HG02571 (cell line): ENCODE measurements at regions not wholly inside any gene's neighbourhood (a gene's known extent, or its start where the extent isn't known, plus 50 kb on each side); places are given as distances from the start of the nearest gene placed in this dataset.

ENCODE experiments used
- ATAC-seq: cut with Tn5 transposase; IDR thresholded peaks from one replicate; pipeline ENCODE4 v1.9.1; 2021; ENCODE audit warnings: mild to moderate bottlenecking, moderate library complexity; ENCODE audit not compliant: unreplicated experiment

DNA sequence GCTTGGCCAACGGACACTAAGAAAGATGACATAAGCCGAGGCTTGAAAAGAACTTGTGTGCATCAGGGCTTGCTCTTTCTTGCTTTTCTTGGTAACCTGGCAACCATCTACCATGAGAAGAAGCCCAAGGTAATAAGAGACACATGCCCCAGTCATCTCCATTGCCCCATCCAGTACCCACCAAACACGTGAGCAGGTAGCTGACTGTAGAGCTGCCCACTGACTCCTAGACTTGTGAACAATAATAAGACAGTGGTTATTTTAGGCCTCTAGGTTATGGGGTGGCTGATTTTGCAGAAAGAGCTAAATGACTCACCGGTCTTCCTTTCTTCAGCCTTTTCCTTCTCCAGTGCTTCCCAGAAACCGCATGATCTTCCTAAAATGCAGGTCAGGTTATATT is 105.0 kb upstream of the JUN start:
- ATAC-seq, result no peak

DNA sequence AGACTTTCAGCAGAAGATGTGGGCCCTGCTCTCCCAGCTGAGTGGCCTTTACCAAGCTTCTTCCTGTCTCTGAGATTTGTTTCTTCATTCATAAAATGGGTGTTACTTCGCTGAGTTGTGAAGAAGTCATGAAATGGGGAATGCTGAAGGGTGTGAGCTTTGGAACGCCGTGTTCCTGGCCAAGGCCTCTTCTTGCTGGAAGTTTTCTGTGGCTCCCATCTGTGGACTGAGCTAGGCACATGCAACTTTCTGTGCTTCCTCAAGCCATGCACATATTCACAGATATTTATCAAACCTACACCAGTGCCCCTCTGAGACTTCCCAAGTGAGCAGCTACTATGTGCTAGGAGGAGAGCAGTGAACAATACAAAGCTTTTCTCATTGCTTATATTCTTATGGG is 106.3 kb upstream of the JUN start:
- no peak for ATAC-seq

DNA sequence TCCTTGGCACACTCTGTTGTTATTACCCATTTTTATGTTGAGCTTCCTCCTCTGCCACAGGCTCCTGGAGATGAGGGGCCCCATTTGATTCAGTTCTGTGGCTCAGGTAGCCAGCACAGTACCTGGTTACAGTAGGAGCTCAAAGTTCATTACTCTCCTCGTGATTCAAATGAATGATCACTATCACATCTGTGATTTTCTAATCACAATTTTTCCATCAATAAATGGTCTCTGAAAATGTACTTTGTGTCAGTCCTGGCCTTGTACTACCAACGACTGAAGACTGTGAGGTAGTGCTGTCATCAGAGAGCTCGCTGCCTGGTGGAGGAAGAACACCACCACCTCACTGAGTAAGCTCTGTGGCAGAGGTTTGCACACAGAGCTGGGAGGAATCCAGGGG is 106.8 kb upstream of the JUN start:
- ATAC-seq, result no peak

DNA sequence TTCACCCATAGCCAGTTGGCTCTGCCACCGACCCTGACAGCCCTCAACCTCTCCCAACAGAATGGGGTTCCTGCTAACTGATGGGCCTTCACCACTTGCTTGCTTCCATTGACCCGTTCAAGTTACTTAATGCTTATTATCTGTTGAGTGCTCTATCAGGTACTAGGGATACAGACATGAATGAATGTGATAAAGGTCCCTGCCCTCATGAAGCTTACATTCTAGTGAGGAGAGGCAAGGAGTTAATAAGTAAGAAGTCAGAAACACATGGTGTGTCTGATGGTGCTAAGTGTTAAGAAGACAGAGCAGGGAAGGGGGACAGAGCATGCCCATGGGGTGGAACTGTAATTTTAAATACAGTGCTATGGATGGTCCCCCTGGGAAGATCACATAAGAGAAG is 107.5 kb upstream of the JUN start:
- no peak for ATAC-seq

DNA sequence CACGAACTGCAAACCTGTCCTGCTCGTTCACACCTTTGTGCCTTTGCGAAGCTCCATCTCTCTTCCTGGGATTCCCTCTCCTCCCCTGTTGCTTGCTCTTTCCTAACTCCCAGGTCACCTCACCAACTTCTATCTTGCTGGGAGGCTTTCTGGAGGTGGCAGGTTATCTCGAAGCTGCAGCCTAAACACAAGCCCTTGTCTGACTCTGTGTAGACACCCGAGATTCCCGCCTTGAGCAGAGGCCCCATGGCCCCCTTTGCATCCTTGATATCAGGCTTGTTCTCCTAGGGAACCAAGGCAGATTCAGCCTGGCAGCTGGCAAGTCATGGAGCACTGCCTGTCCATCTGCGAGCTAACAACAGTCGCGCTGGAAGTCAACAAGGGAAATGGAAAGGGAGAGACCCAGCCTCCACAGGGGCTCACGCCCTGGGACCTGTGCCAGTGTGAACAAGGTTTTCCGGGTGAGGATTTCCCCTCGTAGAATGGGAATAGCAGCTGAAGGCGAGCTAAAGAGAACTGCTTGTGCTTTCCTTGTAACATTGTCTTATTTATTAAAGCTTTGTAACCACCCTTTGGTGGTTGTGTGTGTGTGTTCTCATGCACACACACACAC is 109.5 kb upstream of the JUN start:
- no peak for ATAC-seq

DNA sequence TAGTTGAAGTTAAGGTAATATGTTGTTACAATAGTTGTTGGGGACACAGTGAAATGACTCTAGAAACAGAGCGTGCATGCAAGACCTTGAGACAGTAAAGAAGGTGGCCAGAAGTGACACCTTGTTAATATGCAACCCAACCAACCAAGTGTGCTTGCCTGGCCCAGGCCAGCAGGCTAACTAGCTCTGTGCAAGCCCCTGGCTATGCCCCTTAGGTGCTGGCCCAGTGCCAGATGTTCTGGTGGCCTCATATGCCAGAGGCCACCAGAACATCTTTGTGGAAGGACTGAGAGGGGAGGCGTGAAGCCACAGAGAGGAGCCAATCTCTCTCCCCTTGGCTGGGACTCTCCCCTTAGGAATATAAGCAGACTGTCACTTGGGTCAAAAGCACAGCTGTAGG is 111.2 kb upstream of the JUN start:
- no peak for ATAC-seq

DNA sequence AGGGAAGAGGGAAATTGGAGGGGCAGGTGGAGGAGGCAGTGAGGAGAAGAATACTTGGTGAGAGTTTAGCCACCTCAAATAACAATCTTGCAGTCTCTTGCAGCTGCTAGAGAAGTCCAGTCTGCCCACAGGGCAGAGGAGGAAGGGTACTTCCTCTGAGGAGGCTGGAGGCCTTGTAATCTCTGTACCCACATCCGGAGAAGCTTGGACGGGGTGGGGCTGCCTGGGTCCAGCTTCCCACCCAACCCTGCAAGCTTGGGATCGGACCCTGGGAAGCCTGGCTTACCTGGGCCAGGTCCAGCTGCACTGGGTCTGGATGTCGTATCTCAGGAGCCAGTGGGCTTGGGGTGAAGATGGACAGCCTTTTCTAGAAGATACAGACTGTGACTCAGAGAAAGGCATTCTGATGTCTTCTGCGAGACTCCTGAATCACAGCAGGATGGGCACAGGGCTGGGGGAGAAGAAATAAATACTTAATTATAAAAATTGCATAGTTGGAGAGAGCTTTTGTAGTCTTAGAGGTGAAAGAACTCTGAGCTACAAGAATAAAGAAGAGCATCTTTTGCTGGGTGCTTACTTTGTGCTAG is 111.8 kb upstream of the JUN start:
- no peak for ATAC-seq

DNA sequence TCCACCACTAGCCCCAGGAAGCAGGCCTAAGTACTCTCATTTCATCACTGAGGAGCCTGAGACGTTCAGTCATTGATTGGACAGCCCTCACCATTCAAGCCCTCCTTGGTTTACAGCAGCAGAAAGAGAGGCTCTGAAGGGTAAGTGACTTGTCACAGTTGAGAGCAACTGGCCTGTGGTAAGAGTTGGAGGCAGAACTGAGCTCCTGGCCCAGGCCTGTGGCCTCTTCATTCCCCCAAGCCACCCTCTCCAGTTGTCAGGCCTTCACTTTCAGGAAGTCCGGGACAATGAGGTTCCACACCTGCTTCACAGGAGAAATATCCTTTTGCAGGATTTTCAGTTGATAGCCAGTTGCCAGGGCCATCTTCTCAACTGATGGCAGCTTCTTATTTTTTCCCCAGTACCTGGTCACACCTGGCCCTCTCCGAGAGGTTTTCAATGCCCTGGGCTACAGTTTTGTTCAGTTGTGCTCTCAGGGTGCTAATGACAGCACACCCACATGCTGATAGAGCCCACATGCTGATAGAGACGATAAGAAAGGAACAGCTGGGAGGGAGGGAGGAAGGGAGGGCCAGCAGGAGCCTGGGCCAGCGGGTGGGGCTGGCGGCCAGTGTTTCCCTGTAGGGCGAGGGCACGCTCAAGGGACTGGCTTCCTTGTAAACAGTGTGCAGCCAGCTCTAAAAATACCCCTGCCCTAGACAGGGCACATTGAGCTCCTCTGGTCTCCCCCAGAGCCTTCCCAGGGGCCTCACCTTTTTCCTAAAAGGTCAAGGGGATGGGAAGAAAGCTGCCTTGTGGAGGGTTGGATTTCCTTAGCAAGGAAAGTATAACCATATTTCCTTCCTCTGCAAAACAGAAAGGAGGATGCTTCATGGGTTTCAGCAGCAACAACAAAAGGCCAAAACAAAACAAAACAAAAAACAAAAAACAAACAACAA is 112.7 kb upstream of the JUN start:
- ATAC-seq, result no peak

DNA sequence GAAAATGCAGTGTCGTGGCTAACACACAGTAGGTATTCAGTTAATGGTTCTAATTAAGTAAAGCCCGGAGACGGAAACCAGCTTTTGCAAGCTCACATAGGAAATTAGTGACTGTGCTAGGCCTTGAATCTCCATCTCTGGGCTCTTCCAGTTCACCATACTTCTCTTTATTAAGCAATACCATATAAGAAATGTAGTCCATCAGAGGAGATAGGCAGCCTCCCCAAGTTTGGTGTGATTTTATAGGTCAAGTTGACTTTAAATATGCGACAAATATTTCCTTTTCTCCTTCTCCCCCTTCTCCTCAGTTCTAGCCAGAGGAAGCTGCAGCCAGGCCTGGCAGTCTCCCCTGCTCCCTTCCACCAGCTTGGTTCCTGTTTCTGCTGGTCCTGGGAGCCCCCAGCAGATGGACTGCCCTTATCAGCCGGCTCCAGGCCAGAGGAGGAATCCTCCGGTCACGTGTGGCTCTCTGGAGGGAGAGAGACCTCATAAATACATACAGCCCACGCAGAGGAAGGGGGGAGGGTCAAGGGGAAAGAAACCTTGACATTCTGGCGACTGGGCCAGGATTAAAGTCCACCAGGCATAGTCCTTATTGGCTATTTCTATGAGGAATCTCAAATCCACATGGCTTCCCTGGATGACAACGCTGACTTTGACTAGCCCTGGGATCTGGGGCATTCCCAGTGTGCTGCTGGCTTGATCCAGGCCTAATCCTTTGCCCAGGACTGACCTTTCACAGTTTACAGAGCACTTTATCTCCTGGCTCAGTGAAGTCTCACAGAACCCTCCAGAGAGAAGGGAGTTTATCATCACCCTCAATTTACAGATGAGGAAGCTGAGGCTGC is 115.1 kb upstream of the JUN start:
- no peak for ATAC-seq

DNA sequence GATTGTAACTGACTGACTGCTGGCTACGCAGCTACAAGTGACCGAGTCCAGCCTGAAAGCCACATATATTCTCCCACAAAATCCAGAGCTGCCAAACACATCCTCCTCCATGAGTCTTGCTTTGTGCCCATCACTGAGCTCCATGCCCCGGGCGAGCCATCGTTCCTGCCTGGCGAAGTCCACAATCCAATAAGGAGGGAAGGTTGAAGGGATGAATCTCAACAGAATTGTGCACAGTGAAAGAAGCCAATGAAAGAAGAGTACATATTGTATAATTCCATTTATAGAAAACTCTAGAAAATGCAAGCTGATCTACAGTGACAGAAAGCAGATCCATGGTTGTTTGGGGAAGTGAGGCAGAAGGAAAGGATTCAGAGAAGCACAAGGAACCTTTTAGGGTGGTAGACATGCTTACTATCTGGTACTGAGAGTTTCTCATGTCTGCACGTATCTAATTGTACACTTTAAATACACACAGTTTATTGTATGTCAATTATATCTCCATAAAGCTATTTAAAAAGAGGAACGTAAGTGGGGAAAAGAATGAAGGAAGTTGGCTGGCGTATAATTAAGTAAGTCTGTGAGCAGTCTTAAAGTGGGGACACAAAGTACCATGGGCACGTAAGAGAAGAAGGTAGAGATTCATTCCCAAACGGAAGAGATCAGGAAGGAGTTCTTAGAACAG is 115.9 kb upstream of the JUN start:
- ATAC-seq, result no peak

DNA sequence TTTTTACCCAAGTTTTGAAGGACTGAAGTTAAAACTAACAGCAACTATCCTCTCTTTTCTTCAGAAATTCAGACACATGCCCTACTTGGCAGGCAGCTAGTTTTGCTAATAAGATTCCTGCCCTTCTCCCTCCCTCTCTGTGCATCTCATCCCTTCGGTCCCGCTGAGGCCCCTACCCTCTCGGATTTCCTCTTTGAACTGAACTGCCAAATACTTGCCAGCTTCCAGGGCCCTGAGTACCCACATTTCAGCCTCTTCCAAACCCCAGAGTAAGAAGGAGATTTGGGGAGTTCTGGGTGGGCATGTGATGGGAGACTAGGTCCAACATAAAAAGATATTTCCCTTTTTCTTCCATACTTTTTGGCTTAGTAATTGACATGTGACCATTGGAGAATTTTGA is 116.5 kb upstream of the JUN start:
- ATAC-seq, result no peak

DNA sequence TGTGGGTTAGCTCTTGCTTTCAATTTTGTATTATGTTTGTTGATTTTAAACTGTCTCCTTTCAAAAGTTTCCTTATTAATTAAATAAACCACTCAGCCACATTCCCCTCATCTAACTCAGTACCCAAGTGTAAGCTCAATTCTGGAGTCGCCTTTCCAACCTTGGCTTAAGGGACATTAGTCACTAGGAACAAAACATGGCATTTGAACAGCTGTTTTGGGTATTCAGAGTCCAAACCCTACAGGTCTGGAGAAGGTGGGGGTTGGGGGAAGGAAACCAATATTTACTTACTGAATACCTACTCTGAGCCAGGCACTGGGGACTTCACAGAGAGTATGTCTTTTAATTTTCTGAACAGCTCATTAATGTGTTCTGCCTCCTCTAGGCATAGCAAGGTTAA is 117.2 kb upstream of the JUN start:
- ATAC-seq, result no peak

DNA sequence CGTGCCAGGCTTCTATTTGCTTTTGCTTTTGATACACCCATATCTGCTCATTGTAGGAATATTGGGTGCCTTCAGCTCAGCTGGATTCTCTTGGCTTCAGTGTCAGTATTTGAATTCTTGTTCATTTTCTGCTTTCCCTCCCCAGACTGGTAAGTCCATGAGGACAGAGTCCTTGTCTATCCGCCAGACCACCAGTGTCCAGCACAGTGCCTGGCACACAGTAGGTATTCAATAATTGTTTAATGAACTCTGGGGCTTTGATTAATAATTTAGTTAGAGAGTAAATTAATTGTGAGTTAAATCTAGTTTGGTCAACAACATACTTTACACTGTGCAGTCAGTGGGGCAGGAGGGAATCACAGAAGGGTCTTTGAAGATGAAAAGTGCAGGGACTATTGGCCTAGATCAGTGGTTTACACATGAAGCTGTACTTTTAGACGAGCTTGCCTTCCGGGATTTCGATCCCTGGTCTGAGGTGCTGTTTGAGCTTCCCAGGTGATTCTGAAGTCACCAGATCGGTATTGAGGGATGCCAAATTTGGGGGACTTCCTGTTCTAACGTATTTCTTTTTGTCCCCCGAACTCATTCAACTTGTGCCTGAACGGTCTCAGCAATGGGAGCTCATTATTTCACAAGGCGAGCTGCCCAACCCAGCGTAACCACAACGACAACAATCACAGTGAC is 119.1 kb upstream of the JUN start:
- no peak for ATAC-seq

DNA sequence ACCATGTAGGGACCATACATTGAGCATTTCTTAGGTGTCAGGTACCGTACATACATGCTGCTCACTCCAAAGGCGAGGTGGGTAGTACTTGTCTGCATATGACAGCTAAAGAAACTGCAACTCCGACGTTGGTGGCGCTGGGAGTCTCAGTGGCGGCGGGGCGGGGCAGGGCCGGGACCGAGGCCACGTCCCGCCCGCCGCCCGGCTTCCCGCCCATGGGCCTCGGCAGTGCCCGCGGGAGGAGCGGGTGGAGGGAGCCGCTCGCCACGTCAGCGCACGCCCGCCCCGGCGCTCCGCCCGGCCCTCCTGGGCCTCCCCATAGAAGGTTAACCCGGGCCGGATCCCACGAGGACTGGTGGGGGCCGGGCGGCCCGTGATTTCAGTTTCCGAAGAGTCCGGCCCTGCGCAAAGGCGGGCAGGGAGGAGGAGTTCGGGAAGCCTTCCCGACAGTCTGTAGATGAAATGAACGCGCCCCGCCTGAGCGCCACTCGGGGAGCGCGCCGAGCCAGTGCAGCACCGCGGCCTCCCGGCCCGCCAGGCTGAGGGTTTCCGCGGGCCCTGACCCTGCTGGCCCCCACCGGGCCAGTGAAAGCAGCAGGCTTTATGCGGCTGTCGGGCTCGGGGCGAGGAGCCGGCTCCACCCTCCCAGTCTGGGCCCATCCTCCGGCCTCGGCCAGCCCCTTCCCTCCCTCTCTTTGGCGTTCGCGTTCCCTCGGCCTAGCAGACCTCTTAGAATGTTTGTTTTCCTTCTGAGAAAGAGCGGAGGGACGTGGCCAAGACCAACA is 119.9 kb upstream of the JUN start:
- peak; percentile 87 for ATAC-seq

DNA sequence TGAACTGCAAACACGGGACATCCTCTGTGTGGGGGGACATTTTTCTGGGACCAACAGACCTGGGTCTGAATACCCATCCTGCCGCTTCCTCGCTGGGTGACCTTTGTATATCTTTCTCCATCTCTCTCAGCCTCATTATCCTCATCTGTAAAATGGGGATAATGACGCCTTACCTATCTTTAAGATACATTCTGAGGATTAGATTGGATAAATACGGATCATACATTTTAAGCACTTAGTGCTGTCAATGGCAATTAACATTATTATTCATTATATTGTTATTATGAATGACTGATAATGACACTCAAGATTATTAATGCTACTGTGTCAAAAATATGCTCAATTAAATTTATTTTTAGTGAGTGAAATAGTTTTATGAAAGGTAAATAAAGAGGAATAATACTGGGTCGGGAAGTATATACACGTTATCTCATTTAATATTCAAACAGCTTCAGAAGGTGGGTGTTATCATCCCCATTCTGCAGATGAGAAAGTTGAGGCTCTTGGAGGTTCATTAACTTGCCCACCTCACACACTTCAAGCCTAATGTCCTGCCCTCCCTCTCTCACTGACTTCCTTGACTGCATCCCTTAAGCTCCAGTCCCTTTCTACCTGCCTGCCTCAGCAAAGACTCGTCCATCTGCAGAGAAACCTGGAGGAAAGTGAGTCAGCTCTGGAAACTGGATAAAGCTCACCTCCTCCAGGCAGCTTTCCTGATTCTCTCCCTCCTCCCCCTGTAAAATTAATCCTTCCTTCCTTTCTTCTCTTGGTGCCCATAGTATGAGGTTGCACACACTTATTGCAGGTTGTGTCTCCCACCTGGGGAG is 120.7 kb upstream of the JUN start:
- ATAC-seq, result no peak

DNA sequence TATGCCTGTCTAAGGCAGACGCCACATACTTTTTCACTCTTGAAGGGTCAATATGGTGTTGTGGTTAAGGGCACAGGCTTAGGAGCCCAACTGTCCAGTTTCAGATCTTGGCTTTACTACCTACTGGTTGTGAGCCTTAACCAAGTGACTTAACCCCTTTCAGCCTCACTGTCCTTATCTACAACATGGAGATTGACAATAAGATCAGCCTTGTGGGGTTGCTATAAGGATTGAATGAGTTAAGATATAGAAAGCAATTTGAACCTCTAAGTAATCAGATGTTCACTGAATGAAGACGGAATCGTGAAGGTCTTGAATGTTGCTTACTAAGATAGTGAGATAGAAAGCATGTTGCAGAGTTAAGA is 121.3 kb upstream of the JUN start:
- ATAC-seq, result no peak

DNA sequence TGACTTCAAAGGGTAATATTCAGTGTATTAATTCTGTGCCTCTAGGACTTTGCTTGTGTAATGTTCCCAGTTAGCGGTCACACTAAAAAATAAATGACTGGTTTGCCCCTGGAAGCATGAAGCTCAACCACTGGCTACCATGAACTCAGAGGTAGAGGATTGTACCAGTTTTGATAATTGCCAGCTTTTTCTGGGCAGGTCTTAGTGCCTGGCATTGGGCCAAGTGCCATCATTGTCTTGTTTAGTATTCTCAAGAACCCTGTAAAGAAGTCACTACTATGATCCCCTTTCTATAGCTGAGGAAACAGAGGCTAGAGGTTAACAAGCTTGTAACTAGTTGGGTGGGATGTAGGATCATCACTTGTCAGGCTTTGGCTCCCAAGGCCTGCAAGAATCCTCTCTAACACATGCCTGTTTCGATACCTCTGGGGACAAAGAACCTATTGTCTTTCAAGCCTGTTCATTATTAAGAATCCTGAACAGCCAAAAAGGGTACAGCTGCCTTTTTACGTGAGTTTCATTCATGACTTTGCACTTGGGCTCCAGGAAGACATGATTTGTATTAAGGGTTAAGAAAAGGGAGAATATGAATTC is 121.9 kb upstream of the JUN start:
- no peak for ATAC-seq

DNA sequence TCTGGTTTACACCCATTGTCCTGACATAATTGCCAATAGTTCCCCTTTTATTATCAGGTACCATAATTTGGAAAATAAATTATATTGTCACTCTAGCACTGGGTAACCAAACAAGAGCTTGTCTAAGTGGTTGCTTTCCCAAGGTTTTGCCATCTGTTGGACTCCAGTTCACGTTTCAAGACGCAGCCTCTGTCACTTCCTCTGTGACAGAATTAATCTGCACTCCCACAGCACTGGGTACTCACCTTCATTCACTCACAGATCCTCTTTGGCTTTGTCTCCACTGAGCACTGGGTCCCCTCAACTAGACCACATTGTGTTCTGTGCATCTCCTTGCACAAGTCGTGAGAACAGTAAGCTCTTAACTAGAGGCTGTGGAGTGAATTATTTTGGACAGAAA is 123.6 kb upstream of the JUN start:
- no peak for ATAC-seq
